Panc1 (cell line): ENCODE measurements at regions not wholly inside any gene's neighbourhood (a gene's known extent, or its start where the extent isn't known, plus 50 kb on each side); places are given as distances from the start of the nearest gene placed in this dataset.

Experiments
- ATAC-seq: fragments of 200-7000 bp; cut with Tn5 transposase; 2 replicates; pipeline ENCODE4 v1.9.1; 2020; ENCODE audit warnings: mild to moderate bottlenecking, moderate library complexity
- BruUV-seq: library from RNA; stranded (reverse); fragments of 400-500 nt; replicated peaks from 2 replicates; lab custom pipeline; 2021; lab: Mats Ljungman, UMichigan
- CTCF ChIA-PET: fragments of 300-600 bp; sonication (Branson Sonifier 250); formaldehyde crosslinking; loops from one replicate; lab custom pipeline; 2022; ENCODE audit warnings: antibody characterized with exemption; lab: Charles Lee
- POLR2A ChIA-PET: fragments of 300-600 bp; sonication (Branson Sonifier 250); formaldehyde crosslinking; loops from one replicate; lab custom pipeline; 2022; ENCODE audit warnings: antibody characterized with exemption; lab: Charles Lee
- DNase-seq: peaks from one replicate; pipeline ENCODE4 v3.0.0-alpha.2; 2010; ENCODE audit warnings: low read depth, low spot score
- H3K27ac ChIP-seq: 2 replicates; pipeline ENCODE4 v1.5.1; 2011; ENCODE audit warnings: mild to moderate bottlenecking, low read length, inconsistent platforms
- H3K27me3 ChIP-seq: fragments of 200-500 bp; sonication (Bioruptor generic); 2 replicates; pipeline ENCODE4 v1.6.0; 2014; ENCODE audit warnings: low read length, inconsistent platforms; ENCODE audit not compliant: control insufficient read depth, insufficient read depth
- H3K36me3 ChIP-seq: fragments of 200-500 bp; sonication (Bioruptor generic); 2 replicates; pipeline ENCODE4 v1.5.1; 2014; ENCODE audit warnings: inconsistent platforms, mild to moderate bottlenecking, low read length, moderate library complexity; ENCODE audit not compliant: control insufficient read depth, insufficient read depth
- H3K4me1 ChIP-seq: 2 replicates; pipeline ENCODE4 v1.5.1; 2011; ENCODE audit warnings: inconsistent platforms, mild to moderate bottlenecking, low read length, moderate library complexity; ENCODE audit not compliant: control insufficient read depth, insufficient read depth
- H3K4me3 ChIP-seq, 2 experiments: 2 replicates each; pipeline ENCODE4 v1.5.1; 2011 to 2012; ENCODE audit warnings: low read depth in 2 of 2, low read length in 2 of 2, mild to moderate bottlenecking in 2 of 2, inconsistent platforms in 1 of 2, moderate library complexity in 1 of 2
- H3K9me3 ChIP-seq: fragments of 200-500 bp; sonication (Bioruptor generic); 2 replicates; pipeline ENCODE4 v1.5.1; 2014; ENCODE audit warnings: low read depth, mild to moderate bottlenecking, inconsistent platforms, low read length, moderate library complexity; ENCODE audit not compliant: control insufficient read depth, insufficient read depth
- POLR2AphosphoS5 ChIP-seq: IDR thresholded peaks from 2 replicates; pipeline ENCODE4 v1.6.1; 2012; ENCODE audit warnings: mild to moderate bottlenecking, low read depth, low read length, moderate library complexity
- SIN3A ChIP-seq: IDR thresholded peaks from 2 replicates; pipeline ENCODE4 v1.6.1; 2012; ENCODE audit warnings: low read depth, mild to moderate bottlenecking, low read length, moderate library complexity, borderline replicate concordance; ENCODE audit not compliant: insufficient read depth
- TCF7L2 ChIP-seq: IDR thresholded peaks from 2 replicates; pipeline ENCODE4 v1.6.1; 2011; ENCODE audit warnings: mild to moderate bottlenecking, low read depth, low read length, inconsistent platforms
- in situ Hi-C: cut with HindIII; loops from 2 replicates; pipeline ENCODE4 v1.10.0; 2016; ENCODE audit warnings: low sequenced_read_pairs, low pct_unique_long_range_greater_than_20kb
- intact Hi-C: fragments of 100-400 bp; cut with micrococcal nuclease; formaldehyde crosslinking; loops from one replicate; pipeline ENCODE4 v1.10.0; 2022; ENCODE audit not compliant: unreplicated experiment
- TF ChIP-seq, protein P1 (sequence below), 2 experiments: IDR thresholded peaks; 2 replicates each; pipeline ENCODE4 v1.6.1; 2011 to 2012; ENCODE audit warnings: low read depth in 2 of 2, control low read depth in 1 of 2, low read length in 1 of 2, mild to moderate bottlenecking in 1 of 2, moderate library complexity in 1 of 2; ENCODE audit not compliant: insufficient read depth in 1 of 2
- TF ChIP-seq, protein P2 (sequence below): fragments of 450-650 bp; IDR thresholded peaks from 2 replicates; pipeline ENCODE4 v1.5.1; 2017; ENCODE audit warnings: mild to moderate bottlenecking

DNA sequence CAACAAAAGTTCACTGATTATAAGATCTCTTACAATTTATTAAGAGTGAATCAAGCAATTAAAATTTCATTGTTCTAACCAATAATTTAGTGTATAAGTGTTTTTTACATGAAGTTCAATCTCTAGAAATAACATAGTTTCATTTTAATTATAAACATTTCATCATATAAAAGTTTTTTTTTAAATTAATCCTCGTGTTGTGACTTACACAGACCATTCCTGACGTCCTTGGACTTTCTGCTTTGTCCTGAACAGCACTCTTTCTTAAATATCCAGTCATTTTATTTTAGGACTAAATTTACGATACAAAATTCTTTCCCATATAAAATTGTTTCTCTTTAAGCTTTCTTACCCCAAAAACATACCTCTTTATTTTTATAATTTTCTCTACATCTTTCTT is 841.7 kb upstream of the POU3F4 start:
- DNase-seq (no peak), ATAC-seq (no peak)
- Histone ChIP-seq H3K4me3 (no peak overlapping the region), H3K4me1 (no peaks in the 10 kb centered on the region), H3K9me3 (peaks cover 9% of the 10 kb centered on the region; the same call in 1 of the 2 replicates), H3K27me3 (no peaks in the 10 kb centered on the region), H3K27ac (no peak overlapping the region), H3K36me3 (no peaks in the 10 kb centered on the region)
- CTCF ChIA-PET, result no interaction called here
- POLR2A ChIA-PET, result no interaction called here
- TF ChIP-seq TCF7L2 (no peak), SIN3A (no peak), POLR2AphosphoS5 (no peak)
- TF ChIP-seq, protein P1, sequence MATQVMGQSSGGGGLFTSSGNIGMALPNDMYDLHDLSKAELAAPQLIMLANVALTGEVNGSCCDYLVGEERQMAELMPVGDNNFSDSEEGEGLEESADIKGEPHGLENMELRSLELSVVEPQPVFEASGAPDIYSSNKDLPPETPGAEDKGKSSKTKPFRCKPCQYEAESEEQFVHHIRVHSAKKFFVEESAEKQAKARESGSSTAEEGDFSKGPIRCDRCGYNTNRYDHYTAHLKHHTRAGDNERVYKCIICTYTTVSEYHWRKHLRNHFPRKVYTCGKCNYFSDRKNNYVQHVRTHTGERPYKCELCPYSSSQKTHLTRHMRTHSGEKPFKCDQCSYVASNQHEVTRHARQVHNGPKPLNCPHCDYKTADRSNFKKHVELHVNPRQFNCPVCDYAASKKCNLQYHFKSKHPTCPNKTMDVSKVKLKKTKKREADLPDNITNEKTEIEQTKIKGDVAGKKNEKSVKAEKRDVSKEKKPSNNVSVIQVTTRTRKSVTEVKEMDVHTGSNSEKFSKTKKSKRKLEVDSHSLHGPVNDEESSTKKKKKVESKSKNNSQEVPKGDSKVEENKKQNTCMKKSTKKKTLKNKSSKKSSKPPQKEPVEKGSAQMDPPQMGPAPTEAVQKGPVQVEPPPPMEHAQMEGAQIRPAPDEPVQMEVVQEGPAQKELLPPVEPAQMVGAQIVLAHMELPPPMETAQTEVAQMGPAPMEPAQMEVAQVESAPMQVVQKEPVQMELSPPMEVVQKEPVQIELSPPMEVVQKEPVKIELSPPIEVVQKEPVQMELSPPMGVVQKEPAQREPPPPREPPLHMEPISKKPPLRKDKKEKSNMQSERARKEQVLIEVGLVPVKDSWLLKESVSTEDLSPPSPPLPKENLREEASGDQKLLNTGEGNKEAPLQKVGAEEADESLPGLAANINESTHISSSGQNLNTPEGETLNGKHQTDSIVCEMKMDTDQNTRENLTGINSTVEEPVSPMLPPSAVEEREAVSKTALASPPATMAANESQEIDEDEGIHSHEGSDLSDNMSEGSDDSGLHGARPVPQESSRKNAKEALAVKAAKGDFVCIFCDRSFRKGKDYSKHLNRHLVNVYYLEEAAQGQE (IDR thresholded peaks at IDR 0.05; ENCODE audit: insufficient read depth in 1 of 2, low read depth in 2 of 2, low read length in 1 of 2), result no peak
- TF ChIP-seq, protein P2, sequence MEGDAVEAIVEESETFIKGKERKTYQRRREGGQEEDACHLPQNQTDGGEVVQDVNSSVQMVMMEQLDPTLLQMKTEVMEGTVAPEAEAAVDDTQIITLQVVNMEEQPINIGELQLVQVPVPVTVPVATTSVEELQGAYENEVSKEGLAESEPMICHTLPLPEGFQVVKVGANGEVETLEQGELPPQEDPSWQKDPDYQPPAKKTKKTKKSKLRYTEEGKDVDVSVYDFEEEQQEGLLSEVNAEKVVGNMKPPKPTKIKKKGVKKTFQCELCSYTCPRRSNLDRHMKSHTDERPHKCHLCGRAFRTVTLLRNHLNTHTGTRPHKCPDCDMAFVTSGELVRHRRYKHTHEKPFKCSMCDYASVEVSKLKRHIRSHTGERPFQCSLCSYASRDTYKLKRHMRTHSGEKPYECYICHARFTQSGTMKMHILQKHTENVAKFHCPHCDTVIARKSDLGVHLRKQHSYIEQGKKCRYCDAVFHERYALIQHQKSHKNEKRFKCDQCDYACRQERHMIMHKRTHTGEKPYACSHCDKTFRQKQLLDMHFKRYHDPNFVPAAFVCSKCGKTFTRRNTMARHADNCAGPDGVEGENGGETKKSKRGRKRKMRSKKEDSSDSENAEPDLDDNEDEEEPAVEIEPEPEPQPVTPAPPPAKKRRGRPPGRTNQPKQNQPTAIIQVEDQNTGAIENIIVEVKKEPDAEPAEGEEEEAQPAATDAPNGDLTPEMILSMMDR, result no peak
- intact Hi-C loops, result no loop called here
- in situ Hi-C loops, result no loop called here
- no TSS peak for BruUV-seq

DNA sequence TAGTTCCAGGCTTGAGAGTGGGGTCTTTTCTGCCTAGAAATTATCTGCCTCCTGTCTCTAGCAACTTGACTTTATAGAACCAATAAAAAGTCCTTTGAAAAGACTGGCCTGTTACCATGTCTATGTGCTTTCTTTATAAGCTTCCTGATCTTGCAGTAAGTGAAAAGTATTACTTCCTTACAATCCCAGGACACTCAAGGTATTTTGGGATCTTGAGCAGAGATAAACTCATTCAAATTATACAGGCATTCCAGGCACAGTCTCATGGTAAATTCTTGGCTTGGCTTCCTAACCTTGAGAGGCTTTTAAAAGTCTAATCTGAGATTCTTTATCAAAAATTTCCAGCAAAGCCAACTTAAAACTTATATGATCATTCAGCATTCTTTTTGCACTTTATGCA is 833.0 kb upstream of the POU3F4 start:
- ChIA-PET POLR2A (no interaction called here), CTCF (no interaction called here)
- DNase-seq, result no peak
- Histone ChIP-seq H3K27me3 (no peaks in the 10 kb centered on the region), H3K27ac (no peak overlapping the region), H3K4me1 (no peaks in the 10 kb centered on the region), H3K9me3 (no peaks in the 10 kb centered on the region), H3K4me3 (no peak overlapping the region), H3K36me3 (no peaks in the 10 kb centered on the region)
- intact Hi-C loops, result no loop called here
- in situ Hi-C loops, result no loop called here
- no peak for ATAC-seq
- BruUV-seq, result no TSS peak
- TF ChIP-seq, protein P2, result no peak
- TF ChIP-seq TCF7L2, result peak; percentile 52

DNA sequence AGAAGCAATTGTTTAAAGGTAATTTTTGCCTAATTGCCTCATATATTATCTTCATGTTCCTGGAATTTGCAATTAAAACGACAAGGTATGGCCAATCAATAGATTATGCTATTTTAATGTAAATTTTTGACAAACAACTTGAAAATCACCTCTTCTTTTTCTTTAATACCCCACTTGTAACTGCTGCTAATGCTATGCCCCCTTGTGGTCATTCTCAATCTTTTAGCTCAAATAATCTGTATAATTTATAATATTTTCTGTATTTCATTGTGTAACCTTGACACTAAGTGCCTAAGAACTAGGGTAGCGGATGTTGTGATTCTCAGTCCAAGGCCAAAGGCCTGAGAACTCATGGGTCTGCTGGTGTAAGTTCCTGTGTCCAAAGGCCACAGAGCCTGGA is 831.7 kb upstream of the POU3F4 start:
- POLR2A ChIA-PET, result no interaction called here
- no peak overlapping the region for H3K27ac ChIP-seq
- no TSS peak for BruUV-seq
- no peaks in the 10 kb centered on the region for H3K27me3 ChIP-seq
- no peaks in the 10 kb centered on the region for H3K36me3 ChIP-seq
- H3K9me3 ChIP-seq, result no peaks in the 10 kb centered on the region
- no peak overlapping the region for H3K4me3 ChIP-seq
- in situ Hi-C loops (no loop called here), intact Hi-C loops (no loop called here)
- TF ChIP-seq POLR2AphosphoS5 (no peak), TCF7L2 (no peak)
- TF ChIP-seq, protein P2, result peak; percentile 18; the same call in 1 of the 2 replicates
- ATAC-seq (no peak), DNase-seq (no peak)
- CTCF ChIA-PET, result interaction anchor here (0.5 kb wide), 1 partner anchor 460 kb away, joined by 5 read pairs; no protein-coding TSS in a partner anchor
- no peaks in the 10 kb centered on the region for H3K4me1 ChIP-seq
